NCI-H345 treated with DMSO at 0.1 percent for 48 hours (cell line): ENCODE measurements at regions not wholly inside any gene's neighbourhood (a gene's known extent, or its start where the extent isn't known, plus 50 kb on each side); places are given as distances from the start of the nearest gene placed in this dataset.
A peak's percentile ranks its signal among the peaks of the same experiment; 100 is the strongest.

Experiments used
- DNase-seq: peaks from one replicate; lab custom pipeline; 2025; ENCODE audit not compliant: unreplicated experiment; lab: John Stamatoyannopoulos, UW

DNA sequence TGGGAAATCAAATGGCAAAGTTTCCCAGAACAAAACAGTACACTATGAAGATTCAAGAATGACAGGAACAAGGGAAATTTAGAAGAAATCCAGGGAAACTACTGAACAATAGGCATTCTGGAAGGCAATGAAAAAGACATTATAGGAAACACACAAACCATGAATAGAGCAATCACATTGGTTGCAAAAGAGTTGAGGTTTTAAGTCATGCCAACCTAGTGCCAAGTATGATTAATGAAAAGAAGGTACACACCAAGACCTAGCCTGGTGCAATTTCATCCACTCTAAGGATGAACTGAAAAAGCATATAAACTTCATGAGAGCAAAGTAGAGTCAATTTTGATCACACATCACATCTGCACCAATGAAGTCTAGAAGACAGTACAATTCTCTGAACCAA, 326.9 kb downstream of the PDHA2 start:
- DNase-seq = no peak

DNA sequence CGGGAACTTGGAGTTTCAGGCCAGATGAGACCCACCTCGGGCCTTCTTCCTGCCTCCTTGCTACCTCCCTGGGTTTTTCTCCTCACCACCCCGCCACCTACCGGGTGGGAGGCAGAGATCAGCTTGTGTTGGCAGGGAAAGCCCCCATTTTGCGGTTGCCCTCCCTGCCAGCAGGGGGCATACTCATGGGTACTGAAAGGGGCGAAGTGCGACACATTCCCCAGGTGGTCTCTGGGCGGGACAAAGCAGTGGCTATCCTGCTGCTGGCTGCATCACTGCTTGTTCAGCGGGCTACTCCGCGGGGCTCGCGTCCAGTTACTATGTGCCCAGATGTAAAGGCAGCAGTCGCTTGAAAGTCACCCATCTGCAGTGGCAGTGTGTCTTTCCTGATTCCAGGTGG, 330.3 kb downstream of the PDHA2 start:
- no peak for DNase-seq

GRCh38 chr4:96173756-96174155, 333.9 kb downstream of the PDHA2 start:
- DNase-seq = no peak

DNA sequence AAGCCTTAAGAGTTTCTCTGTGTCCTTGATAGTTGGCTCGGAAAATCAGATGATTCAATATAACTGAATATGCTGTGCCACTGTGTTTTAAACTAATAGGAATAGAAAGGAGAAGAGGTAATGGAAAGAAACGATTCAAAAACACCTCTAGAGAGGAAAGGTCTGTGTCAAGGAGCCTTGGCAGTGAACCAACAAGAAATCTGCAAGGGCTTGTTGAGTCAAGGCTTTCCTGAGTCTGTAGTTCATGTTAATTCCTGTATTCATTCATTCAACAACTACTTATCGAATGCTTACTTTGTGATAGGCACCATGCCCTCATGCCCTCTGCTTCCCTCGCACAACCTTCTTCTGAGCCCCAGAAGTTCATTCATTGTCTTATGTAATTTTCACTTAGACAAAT, 336.0 kb downstream of the PDHA2 start:
- DNase-seq = no peak

DNA sequence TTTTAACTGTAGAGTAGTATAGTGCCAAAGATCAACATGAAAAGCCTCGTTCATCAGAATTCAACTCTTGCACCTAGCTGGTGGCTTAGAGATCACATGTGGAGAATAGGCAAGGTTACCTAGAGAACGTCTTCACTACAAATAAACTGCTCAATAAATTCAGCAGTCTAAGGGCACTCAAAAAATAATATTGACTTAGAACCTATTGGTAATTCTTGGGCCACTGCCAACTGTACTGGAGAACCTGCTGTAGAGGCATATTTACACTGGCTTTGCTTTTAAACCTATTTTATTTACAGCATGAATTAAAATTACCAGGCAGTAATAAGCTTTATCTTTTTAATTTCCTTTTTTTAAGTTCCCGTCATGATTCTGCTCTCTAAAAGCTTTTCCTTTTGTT, 343.7 kb downstream of the PDHA2 start:
- peak; percentile 43 for DNase-seq

- DNase-seq = no peak
These were observed 346.7 kb downstream of the PDHA2 start for GRCh38 chr4:96186593-96186992.

DNA sequence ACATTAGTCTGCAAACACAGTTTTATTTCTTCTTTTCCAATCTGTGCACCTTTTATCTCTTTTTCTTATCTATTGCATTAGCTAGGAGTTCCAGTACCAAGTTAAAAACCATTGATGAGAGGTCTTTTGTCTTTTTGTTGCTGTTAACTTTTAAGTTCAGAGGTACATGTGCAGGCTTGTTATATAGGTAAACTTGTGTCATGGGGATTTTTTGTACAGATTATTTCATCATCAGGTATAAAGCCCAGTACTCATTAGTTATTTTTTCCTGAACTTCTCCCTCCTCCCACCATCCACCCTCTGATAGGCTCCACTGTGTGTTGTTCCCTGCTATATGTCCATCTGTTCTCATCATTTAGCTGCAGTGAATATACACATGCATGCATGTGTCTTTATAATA, 349.9 kb downstream of the PDHA2 start:
- no peak for DNase-seq

GRCh38 chr4:96193061-96193460, 353.2 kb downstream of the PDHA2 start:
- no peak for DNase-seq

- no peak for DNase-seq
These were observed 355.1 kb downstream of the PDHA2 start for GRCh38 chr4:96194993-96195392.

- DNase-seq = no peak
These were observed 365.4 kb downstream of the PDHA2 start for GRCh38 chr4:96205143-96205936.

DNA sequence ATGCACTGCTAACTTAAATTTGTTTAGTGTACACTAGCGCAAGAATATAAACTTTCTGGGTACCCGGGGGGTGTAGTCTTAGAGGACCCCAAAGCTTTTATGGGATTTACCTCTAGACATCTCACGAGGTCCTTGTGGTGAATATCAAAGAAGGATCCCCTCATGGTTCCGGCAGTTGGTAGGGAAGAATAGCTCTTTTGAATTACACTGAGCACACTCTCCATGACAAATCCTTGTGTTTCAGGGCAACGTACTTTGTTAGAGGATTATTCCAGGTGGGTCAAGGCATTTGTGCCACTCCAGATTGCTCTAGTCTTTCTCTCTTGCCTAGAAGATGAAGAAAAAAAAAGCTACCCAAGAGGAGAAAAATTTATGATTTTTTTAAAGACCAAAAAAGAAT, 387.6 kb downstream of the PDHA2 start:
- no peak for DNase-seq

DNA sequence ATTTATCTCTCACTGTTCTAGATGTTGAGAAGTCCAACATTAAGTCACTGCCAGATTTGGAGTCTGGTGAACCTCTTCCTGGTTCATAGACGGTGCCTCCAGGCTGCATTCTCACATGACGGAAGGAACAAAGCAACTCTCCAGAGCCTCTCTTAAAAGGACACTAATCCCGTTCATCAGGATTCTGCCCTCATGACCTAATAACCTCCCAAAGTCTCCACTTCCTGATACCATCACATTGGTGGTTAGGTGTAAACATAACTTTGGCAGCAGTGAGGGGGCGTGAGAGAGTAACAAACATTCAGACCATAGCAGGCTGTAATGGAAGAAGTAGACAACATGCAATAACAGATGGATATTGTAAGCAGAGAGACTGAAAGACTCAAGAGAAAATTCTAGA, 388.6 kb downstream of the PDHA2 start:
- no peak for DNase-seq

- no peak for DNase-seq
These were observed 400.1 kb downstream of the PDHA2 start for GRCh38 chr4:96240041-96240440.

- no peak for DNase-seq
These were observed 401.9 kb downstream of the PDHA2 start for GRCh38 chr4:96241819-96242218.

GRCh38 chr4:96247096-96247495, 407.2 kb downstream of the PDHA2 start:
- DNase-seq = no peak

DNA sequence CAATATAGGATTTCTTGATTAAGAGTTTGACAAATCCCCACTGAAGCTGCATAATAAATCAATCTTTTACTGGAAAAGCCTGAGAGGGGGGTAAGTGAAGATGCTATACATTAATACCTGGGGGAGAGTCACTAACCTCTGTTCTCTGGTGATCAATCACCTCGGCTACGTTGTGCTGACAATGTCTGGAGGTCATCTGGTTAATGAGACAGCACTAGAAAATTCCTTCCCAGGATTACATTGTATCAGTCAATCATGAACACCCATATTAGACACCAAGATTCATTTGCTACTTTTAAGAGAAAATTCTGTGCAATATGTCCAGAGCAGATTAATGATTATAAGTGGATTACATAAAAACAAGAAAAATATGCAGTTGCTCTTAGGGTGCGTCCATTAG, 408.3 kb downstream of the PDHA2 start:
- no peak for DNase-seq

DNA sequence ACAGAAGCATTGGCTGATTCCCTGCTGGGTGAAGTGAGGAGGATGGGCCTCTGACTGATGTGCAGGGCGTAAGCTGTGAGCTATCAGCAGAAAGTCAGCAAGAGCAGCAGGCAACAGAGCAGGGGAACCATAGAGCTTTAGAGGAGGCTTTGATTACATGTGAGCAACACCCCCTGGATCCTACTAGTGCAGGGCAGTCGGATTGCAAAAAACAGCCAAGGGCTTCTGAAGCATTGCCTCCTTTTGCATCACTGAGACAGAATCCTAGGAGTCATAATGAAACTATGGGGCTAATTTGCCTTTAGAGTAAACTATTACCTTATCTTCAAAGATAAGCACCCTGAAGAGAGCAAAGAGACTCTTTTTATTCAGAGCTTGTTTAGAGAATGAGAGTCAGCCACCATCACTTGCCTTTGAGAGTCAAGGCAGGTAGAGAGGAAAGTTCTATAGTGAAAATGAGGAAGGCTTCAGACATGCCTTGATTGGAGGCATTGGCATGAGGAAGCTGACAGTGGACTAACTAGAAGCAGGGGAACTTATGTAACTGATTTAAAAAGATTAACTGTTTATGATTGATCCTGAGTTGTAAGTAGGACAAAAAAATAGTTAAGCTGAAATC, 420.3 kb downstream of the PDHA2 start:
- no peak for DNase-seq

GRCh38 chr4:96262057-96262456, 422.2 kb downstream of the PDHA2 start:
- DNase-seq = no peak

GRCh38 chr4:96263291-96263690, 423.4 kb downstream of the PDHA2 start:
- no peak for DNase-seq

GRCh38 chr4:96264941-96265463, 425.1 kb downstream of the PDHA2 start:
- DNase-seq = no peak

DNA sequence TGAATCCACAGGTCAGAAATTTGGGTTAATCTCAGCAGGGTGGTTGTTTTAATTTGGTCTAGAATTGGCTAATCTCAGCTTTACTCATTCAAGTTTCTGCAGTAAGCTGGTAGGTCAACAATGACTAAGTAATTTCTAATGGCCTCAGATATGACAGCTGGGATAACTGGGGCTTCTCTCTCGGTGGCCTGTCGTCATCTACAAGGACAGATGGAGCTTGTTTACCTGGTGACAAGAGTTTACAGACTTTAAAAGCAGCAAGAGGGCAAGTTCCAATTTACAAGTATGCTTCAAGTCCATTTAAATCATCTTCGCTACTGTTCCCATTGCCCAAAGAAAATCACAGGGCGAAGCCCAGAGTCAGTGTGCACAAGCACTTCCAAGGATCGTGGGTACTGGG, 453.9 kb downstream of the PDHA2 start:
- no peak for DNase-seq

- no peak for DNase-seq
These were observed 455.3 kb downstream of the PDHA2 start for GRCh38 chr4:96295143-96295741.
